Lung (tissue), 11 donors: ENCODE measurements at regions not wholly inside any gene's neighbourhood (a gene's known extent, or its start where the extent isn't known, plus 50 kb on each side); places are given as distances from the start of the nearest gene placed in this dataset.

Experiments used
- ATAC-seq: fragments of 200-7000 bp; cut with Tn5 transposase; one replicate; pipeline ENCODE4 v1.9.1; 2020; ENCODE audit warnings: moderate number of reproducible peaks; ENCODE audit not compliant: insufficient read depth, low FRiP score
- DNase-seq, 3 donors: peaks; one replicate each; pipeline ENCODE4 v3.0.0-alpha.2; 2013 to 2017
- H3K27ac ChIP-seq, 2 donors: one replicate each; pipeline ENCODE4 v1.5.1; 2013; ENCODE audit warnings: mild to moderate bottlenecking in 2 of 2, moderate library complexity in 2 of 2, control low read depth in 1 of 2, inconsistent platforms in 1 of 2, low read depth in 1 of 2, low read length in 1 of 2
- H3K27me3 ChIP-seq, 3 donors: one replicate each; pipeline ENCODE4 v1.5.1; 2013; ENCODE audit warnings: low read length in 2 of 3; ENCODE audit not compliant: control insufficient read depth in 3 of 3, insufficient read depth in 3 of 3
- H3K36me3 ChIP-seq, 4 donors: one replicate each; pipeline ENCODE4 v1.5.1; 2013; ENCODE audit warnings: low read length in 4 of 4, mild to moderate bottlenecking in 1 of 4, moderate library complexity in 1 of 4; ENCODE audit not compliant: control insufficient read depth in 4 of 4, insufficient read depth in 4 of 4
- H3K4me1 ChIP-seq, 5 donors: one replicate each; pipeline ENCODE4 v1.5.1; 2013; ENCODE audit warnings: low read length in 5 of 5, mild to moderate bottlenecking in 2 of 5, moderate library complexity in 1 of 5; ENCODE audit not compliant: control insufficient read depth in 5 of 5, insufficient read depth in 5 of 5
- H3K4me3 ChIP-seq: one replicate; pipeline ENCODE4 v1.5.1; 2013; ENCODE audit warnings: mild to moderate bottlenecking, control low read depth, moderate library complexity
- H3K9ac ChIP-seq, 2 donors: one replicate each; pipeline ENCODE4 v1.5.1; 2013; ENCODE audit warnings: low read length in 2 of 2, control low read depth in 1 of 2; ENCODE audit not compliant: insufficient read depth in 1 of 2
- H3K9me3 ChIP-seq, 4 donors: one replicate each; pipeline ENCODE4 v1.5.1; 2013; ENCODE audit warnings: low read length in 3 of 4, mild to moderate bottlenecking in 1 of 4, moderate library complexity in 1 of 4; ENCODE audit not compliant: control insufficient read depth in 4 of 4, insufficient read depth in 3 of 4
- CTCF ChIP-seq: IDR thresholded peaks from 2 replicates; pipeline ENCODE4 v1.5.1; 2012; ENCODE audit warnings: mild to moderate bottlenecking; ENCODE audit errors: control extremely low read depth, extremely low read depth
- WGBS, 2 donors: extraction: QIAGEN DNeasy Blood & Tissue Kit; methylation state at CpG; one replicate each; pipeline ENCODE4 v1.1.7; 2013; 5-methylcytosine and 5-hydroxymethylcytosine counted together
- donor health status: control.
- donor health status: control.
- donor health status: Bipolar disorder and iron deficiency.
- donor health status: healthy.
- donor health status: DM: yes; HTN: yes; CAD: no.

- Histone ChIP-seq H3K36me3 (no peaks in the 10 kb centered on the region), H3K27ac (no peak overlapping the region), H3K27me3 (no peaks in the 10 kb centered on the region), H3K4me3 (no peak overlapping the region), H3K4me1 (no peaks in the 10 kb centered on the region), H3K9ac (no peak overlapping the region), H3K9me3 (peaks cover 0 to 8% (median 2%) of the 10 kb centered on the region in 4 donors)
- ATAC-seq (no peak), DNase-seq (no peak)
- 86 to 91% methylated on average over 3 of the region's 3 CpGs for WGBS, 2 donors
- TF ChIP-seq CTCF: no peak
Measured at GRCh38 chr2:187208199-187208785, 239.8 kb downstream of the CALCRL start.

GRCh38 chr2:187207126-187207525 is 240.9 kb downstream of the CALCRL start:
- H3K9me3 ChIP-seq: peaks cover 0 to 4% (median under 1%) of the 10 kb centered on the region in 4 donors
- no peak overlapping the region for H3K27ac ChIP-seq
- no peak overlapping the region for H3K9ac ChIP-seq
- no peaks in the 10 kb centered on the region for H3K36me3 ChIP-seq
- DNase-seq: no peak
- ATAC-seq: no peak
- no peak overlapping the region for H3K4me3 ChIP-seq
- TF ChIP-seq CTCF: no peak
- H3K27me3 ChIP-seq: no peaks in the 10 kb centered on the region
- H3K4me1 ChIP-seq: no peaks in the 10 kb centered on the region
- 76 to 86% methylated on average over 2 of the region's 2 CpGs for WGBS, 2 donors

GRCh38 chr2:187206471-187206870 is 241.6 kb downstream of the CALCRL start:
- H3K36me3 ChIP-seq: no peaks in the 10 kb centered on the region
- H3K4me3 ChIP-seq: no peak overlapping the region
- 74 to 75% methylated on average over 1 of the region's 1 CpG for WGBS, 2 donors
- no peak overlapping the region for H3K27ac ChIP-seq
- no peak for DNase-seq
- peaks cover 0 to 5% (median 0%) of the 10 kb centered on the region in 4 donors for H3K9me3 ChIP-seq
- no peak for ATAC-seq
- no peak overlapping the region for H3K9ac ChIP-seq
- no peak for TF ChIP-seq CTCF
- no peaks in the 10 kb centered on the region for H3K27me3 ChIP-seq
- no peaks in the 10 kb centered on the region for H3K4me1 ChIP-seq

GRCh38 chr2:187206071-187206470 is 242.0 kb downstream of the CALCRL start:
- Histone ChIP-seq H3K4me1 (no peaks in the 10 kb centered on the region), H3K27ac (no peak overlapping the region), H3K9ac (no peak overlapping the region), H3K36me3 (no peaks in the 10 kb centered on the region), H3K27me3 (no peaks in the 10 kb centered on the region), H3K4me3 (no peak overlapping the region), H3K9me3 (peaks cover 0 to 5% (median 0%) of the 10 kb centered on the region in 4 donors)
- TF ChIP-seq CTCF: no peak
- DNase-seq: no peak
- 66 to 73% methylated on average over 4 of the region's 4 CpGs for WGBS, 2 donors
- ATAC-seq: no peak
